Activated CD4-positive, alpha-beta T cell treated with anti-CD3 and anti-CD28 coated beads, Interleukin-2, amount 10 ng/mL, durations not matched to agents 24 days and 14 days (primary cell): ENCODE measurements at regions not wholly inside any gene's neighbourhood (a gene's known extent, or its start where the extent isn't known, plus 50 kb on each side); places are given as distances from the start of the nearest gene placed in this dataset.
A peak's percentile ranks its signal among the peaks of the same experiment; 100 is the strongest.

ENCODE experiments used
- DNase-seq: peaks from one replicate; pipeline ENCODE4 v3.0.0; 2022
- H3K27ac Mint-ChIP-seq: one replicate; pipeline ENCODE4 v1.8.0; 2022; ENCODE audit warnings: mild to moderate bottlenecking, mixed read lengths
- H3K27me3 Mint-ChIP-seq: one replicate; pipeline ENCODE4 v1.8.0; 2022; ENCODE audit warnings: mixed read lengths
- H3K36me3 Mint-ChIP-seq: one replicate; pipeline ENCODE4 v1.8.0; 2022; ENCODE audit warnings: low read depth, mild to moderate bottlenecking, mixed read lengths
- H3K4me1 Mint-ChIP-seq: one replicate; pipeline ENCODE4 v1.8.0; 2021; ENCODE audit warnings: mixed read lengths
- H3K4me3 Mint-ChIP-seq: one replicate; pipeline ENCODE4 v1.8.0; 2022; ENCODE audit warnings: mild to moderate bottlenecking, moderate library complexity, mixed read lengths
- H3K9me3 Mint-ChIP-seq: one replicate; pipeline ENCODE4 v1.8.0; 2021; ENCODE audit warnings: mixed read lengths
- intact Hi-C: fragments of 100-400 bp; cut with micrococcal nuclease; formaldehyde crosslinking; loops from one replicate; pipeline ENCODE4 v1.15.1; 2023

DNA sequence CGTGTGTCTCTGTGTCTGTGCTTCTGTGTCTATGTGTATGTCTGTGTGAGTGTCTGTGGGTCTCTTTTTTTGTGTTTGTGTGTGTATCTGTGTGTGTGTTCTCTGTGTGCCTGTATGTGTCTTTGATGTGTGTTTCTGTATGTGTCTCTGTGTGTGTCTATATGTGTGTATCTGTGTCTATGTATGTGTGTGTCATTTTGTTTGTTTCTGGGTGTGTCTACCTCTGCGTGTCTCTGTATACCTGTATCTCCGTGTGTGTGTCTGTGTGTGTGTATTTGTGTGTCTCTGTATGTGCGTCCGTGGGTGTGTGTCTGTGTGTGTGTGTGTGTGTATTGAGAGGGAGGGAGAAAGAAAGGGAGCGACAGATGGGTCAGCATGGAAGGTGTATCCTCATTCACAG is 106.3 kb upstream of the TRABD2B start:
- H3K36me3 Mint-ChIP-seq = no peaks in the 10 kb centered on the region
- H3K4me1 Mint-ChIP-seq = no peaks in the 10 kb centered on the region
- no peaks in the 10 kb centered on the region for H3K9me3 Mint-ChIP-seq
- no peak overlapping the region for H3K4me3 Mint-ChIP-seq
- H3K27me3 Mint-ChIP-seq = no peaks in the 10 kb centered on the region
- H3K27ac Mint-ChIP-seq = no peak overlapping the region
- intact Hi-C loops = no loop called here
- peak; percentile 27 for DNase-seq

GRCh38 chr1:48102766-48103165 is 105.6 kb upstream of the TRABD2B start:
- Mint-ChIP-seq H3K27me3 (no peaks in the 10 kb centered on the region), H3K36me3 (no peaks in the 10 kb centered on the region), H3K9me3 (no peaks in the 10 kb centered on the region), H3K27ac (no peak overlapping the region), H3K4me1 (no peaks in the 10 kb centered on the region), H3K4me3 (no peak overlapping the region)
- DNase-seq = no peak
- intact Hi-C loops = no loop called here

DNA sequence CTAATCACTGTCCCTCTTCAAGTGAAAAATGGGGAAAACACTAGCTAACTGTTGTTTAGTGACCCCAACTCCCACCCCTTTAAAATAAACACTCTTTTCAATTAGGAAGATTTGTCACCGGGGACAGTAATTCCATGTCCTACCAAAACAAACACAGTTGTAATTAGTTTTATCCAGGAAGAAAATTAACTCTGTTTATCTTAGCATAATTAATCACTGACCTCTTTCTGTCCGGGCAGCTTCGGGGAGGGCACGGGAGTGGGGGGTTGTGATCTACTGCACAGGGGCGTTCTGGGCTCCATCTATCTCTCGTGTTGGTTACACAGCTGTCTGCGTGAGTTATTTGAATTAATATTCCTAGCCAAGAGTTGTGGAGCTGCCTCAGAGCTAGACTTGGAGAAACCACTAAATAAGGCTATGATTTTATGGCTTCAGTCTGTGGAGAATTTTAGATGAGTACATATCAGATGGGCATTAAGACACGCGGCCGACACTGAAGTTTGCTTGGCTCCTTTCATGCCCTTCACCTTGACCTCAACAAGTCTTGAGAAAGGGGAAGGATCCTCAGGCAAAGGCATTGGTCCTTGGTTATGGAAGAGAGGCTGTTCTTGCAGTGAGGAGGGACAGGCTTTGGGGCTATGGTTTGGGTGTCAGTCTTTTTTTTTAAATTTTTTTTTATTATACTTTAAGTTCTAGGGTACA is 102.0 kb upstream of the TRABD2B start:
- no peak overlapping the region for H3K4me3 Mint-ChIP-seq
- no peaks in the 10 kb centered on the region for H3K9me3 Mint-ChIP-seq
- intact Hi-C loops = no loop called here
- peaks cover 6% of the 10 kb centered on the region for H3K27me3 Mint-ChIP-seq
- peak; percentile 23 for DNase-seq
- no peaks in the 10 kb centered on the region for H3K36me3 Mint-ChIP-seq
- no peak overlapping the region for H3K27ac Mint-ChIP-seq
- H3K4me1 Mint-ChIP-seq = peaks cover under 1% of the 10 kb centered on the region

- no peaks in the 10 kb centered on the region for H3K36me3 Mint-ChIP-seq
- H3K4me1 Mint-ChIP-seq = peaks cover 3% of the 10 kb centered on the region
- intact Hi-C loops = loop anchor here (2.0 to 5.0 kb wide), 2 partner anchors 108 to 143 kb away; no protein-coding TSS in a partner anchor
- H3K4me3 Mint-ChIP-seq = no peak overlapping the region
- H3K27ac Mint-ChIP-seq = no peak overlapping the region
- no peaks in the 10 kb centered on the region for H3K9me3 Mint-ChIP-seq
- DNase-seq = peak; percentile 92
- peaks cover 21% of the 10 kb centered on the region for H3K27me3 Mint-ChIP-seq
Observed at GRCh38 chr1:48093696-48094528, 96.7 kb upstream of the TRABD2B start.

DNA sequence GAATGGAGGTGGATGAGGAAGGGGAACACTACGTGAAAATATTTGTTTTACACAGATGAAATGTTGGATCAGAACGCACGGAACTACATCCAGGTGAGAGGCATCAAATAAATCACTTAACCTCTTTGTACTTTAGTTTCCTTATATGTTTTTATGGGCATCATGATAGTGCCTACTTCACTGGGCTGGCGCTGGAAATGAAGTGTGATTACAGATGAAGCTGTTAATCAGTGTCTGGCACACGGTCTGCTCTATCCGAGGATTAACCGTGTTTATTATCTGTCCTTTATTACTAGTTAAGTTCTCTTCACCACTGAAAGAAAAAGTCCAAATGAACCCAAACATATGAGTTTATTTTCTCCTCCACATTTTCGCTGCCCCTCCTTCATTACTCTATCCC is 96.0 kb upstream of the TRABD2B start:
- H3K4me3 Mint-ChIP-seq = no peak overlapping the region
- no peak overlapping the region for H3K27ac Mint-ChIP-seq
- no peak for DNase-seq
- peaks cover 21% of the 10 kb centered on the region for H3K27me3 Mint-ChIP-seq
- intact Hi-C loops = loop anchor here (2.0 to 5.0 kb wide), 2 partner anchors 109 to 144 kb away; no protein-coding TSS in a partner anchor
- no peaks in the 10 kb centered on the region for H3K36me3 Mint-ChIP-seq
- H3K4me1 Mint-ChIP-seq = peaks cover 3% of the 10 kb centered on the region
- no peaks in the 10 kb centered on the region for H3K9me3 Mint-ChIP-seq

GRCh38 chr1:48092401-48092800 is 95.2 kb upstream of the TRABD2B start:
- no peak for DNase-seq
- Mint-ChIP-seq H3K27ac (no peak overlapping the region), H3K4me3 (no peak overlapping the region), H3K9me3 (no peaks in the 10 kb centered on the region), H3K36me3 (no peaks in the 10 kb centered on the region), H3K4me1 (peaks cover 3% of the 10 kb centered on the region), H3K27me3 (peaks cover 21% of the 10 kb centered on the region)
- intact Hi-C loops = loop anchor here (2.0 to 5.0 kb wide), 2 partner anchors 110 to 144 kb away; no protein-coding TSS in a partner anchor

GRCh38 chr1:48089356-48089891 is 92.2 kb upstream of the TRABD2B start:
- no peaks in the 10 kb centered on the region for H3K9me3 Mint-ChIP-seq
- H3K27me3 Mint-ChIP-seq = peaks cover 25% of the 10 kb centered on the region
- H3K36me3 Mint-ChIP-seq = no peaks in the 10 kb centered on the region
- no peak overlapping the region for H3K27ac Mint-ChIP-seq
- H3K4me1 Mint-ChIP-seq = peaks cover 3% of the 10 kb centered on the region
- intact Hi-C loops = no loop called here
- DNase-seq = no peak
- H3K4me3 Mint-ChIP-seq = no peak overlapping the region

GRCh38 chr1:48084826-48085225 is 87.6 kb upstream of the TRABD2B start:
- Mint-ChIP-seq H3K27me3 (peaks cover 13% of the 10 kb centered on the region), H3K4me3 (no peak overlapping the region), H3K9me3 (no peaks in the 10 kb centered on the region), H3K36me3 (no peaks in the 10 kb centered on the region), H3K27ac (no peak overlapping the region), H3K4me1 (no peaks in the 10 kb centered on the region)
- intact Hi-C loops = no loop called here
- DNase-seq = no peak

DNA sequence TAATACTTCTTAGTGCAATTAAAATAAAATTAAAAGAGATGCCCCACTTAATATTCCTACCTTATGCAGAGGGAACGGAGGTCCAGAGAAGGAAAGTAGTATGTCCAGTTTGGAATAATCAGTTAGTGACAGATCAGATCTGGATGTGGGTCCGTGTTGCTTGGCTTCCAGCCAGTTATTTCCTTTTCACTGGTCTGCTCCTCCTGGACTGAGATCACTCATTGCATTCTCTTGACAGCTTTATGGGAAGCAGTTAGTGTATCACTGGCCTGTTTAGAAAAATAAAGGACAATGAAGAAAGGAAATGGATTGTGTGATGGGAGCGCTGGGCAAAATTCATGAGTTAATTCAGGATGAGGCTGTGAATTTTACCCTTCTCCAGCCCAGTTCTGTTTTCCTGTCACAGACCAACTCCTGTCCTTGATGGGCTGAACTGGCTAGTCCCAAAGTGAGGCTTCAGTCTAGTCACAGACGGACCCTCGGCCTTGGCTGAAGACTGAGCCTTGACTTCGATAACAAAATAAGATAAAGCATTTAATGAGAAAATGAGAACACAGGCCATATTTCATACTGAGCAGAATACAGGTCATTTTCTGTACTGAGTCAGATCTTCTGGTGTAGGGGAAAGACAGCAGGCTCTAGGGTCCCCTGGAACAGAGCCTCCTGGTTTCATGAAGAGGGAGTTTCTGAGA is 85.2 kb upstream of the TRABD2B start:
- Mint-ChIP-seq H3K36me3 (no peaks in the 10 kb centered on the region), H3K27me3 (peaks cover 16% of the 10 kb centered on the region), H3K4me3 (no peak overlapping the region), H3K4me1 (no peaks in the 10 kb centered on the region), H3K9me3 (no peaks in the 10 kb centered on the region), H3K27ac (no peak overlapping the region)
- intact Hi-C loops = no loop called here
- DNase-seq = no peak

- DNase-seq = no peak
- Mint-ChIP-seq H3K4me3 (no peak overlapping the region), H3K9me3 (no peaks in the 10 kb centered on the region), H3K36me3 (no peaks in the 10 kb centered on the region), H3K4me1 (no peaks in the 10 kb centered on the region), H3K27me3 (peaks cover 18% of the 10 kb centered on the region), H3K27ac (no peak overlapping the region)
- intact Hi-C loops = no loop called here
Observed at GRCh38 chr1:48080331-48081255, 83.4 kb upstream of the TRABD2B start.

GRCh38 chr1:48079096-48079495 is 81.9 kb upstream of the TRABD2B start:
- intact Hi-C loops = no loop called here
- H3K36me3 Mint-ChIP-seq = no peaks in the 10 kb centered on the region
- H3K27me3 Mint-ChIP-seq = peaks cover 10% of the 10 kb centered on the region
- no peak overlapping the region for H3K27ac Mint-ChIP-seq
- no peaks in the 10 kb centered on the region for H3K4me1 Mint-ChIP-seq
- no peak for DNase-seq
- H3K9me3 Mint-ChIP-seq = no peaks in the 10 kb centered on the region
- H3K4me3 Mint-ChIP-seq = no peak overlapping the region

- H3K4me3 Mint-ChIP-seq = no peak overlapping the region
- intact Hi-C loops = no loop called here
- H3K27me3 Mint-ChIP-seq = peaks cover 9% of the 10 kb centered on the region
- no peak for DNase-seq
- H3K9me3 Mint-ChIP-seq = no peaks in the 10 kb centered on the region
- no peaks in the 10 kb centered on the region for H3K36me3 Mint-ChIP-seq
- no peaks in the 10 kb centered on the region for H3K4me1 Mint-ChIP-seq
- no peak overlapping the region for H3K27ac Mint-ChIP-seq
Observed at GRCh38 chr1:48077795-48078222, 80.6 kb upstream of the TRABD2B start.

- H3K36me3 Mint-ChIP-seq = no peaks in the 10 kb centered on the region
- H3K27ac Mint-ChIP-seq = no peak overlapping the region
- no peaks in the 10 kb centered on the region for H3K4me1 Mint-ChIP-seq
- no peak overlapping the region for H3K4me3 Mint-ChIP-seq
- intact Hi-C loops = no loop called here
- H3K9me3 Mint-ChIP-seq = no peaks in the 10 kb centered on the region
- peaks cover 9% of the 10 kb centered on the region for H3K27me3 Mint-ChIP-seq
- DNase-seq = no peak
Observed at GRCh38 chr1:48076017-48076416, 78.8 kb upstream of the TRABD2B start.
